HG03064 (cell line): ENCODE measurements at regions not wholly inside any gene's neighbourhood (a gene's known extent, or its start where the extent isn't known, plus 50 kb on each side); places are given as distances from the start of the nearest gene placed in this dataset.
"Not testable (repeated sequence)": the region's sequence is repeated elsewhere in the genome, so short reads cannot be mapped to it uniquely, and the experiment has no call there.

ENCODE experiments used
- ATAC-seq: cut with Tn5 transposase; IDR thresholded peaks from one replicate; pipeline ENCODE4 v1.9.1; 2021; ENCODE audit warnings: low read depth; ENCODE audit not compliant: unreplicated experiment

DNA sequence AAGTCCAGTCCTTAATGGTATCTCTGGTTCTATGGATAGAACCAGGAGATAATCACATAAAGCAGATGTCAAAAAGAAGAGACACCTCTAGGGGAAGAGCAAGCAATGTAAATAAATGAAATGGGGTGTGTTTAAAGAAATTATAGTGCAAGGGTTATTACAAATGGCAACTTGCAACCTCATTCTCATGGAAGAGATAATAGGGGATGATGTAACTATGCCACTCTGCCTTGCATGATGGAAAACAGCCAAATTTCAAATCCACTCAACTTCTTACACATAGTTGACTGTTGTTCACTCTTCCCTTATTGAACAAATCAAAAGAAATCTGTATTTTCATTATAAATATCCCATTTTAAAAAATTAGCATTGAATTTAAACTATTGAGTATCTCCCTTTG, 274.0 kb upstream of the TMPRSS15 start:
- no peak for ATAC-seq

DNA sequence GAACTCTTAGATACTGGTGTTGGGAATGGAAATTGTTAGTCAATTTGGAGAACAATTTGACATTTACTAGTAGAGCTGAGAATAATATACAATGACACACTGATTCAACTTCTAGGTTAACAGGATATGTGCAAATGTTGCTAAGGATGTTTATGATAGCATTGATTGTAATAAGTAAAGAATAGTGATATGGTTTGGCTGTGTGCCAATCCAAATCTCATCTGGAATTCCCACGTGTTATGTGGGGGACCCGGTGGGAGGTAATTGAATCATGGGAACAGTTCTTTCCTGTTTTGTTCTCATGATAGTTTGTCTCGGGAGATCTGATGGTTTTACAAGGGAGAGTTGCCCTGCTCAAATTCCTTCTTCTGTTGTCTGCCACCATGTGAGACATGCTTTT, 302.4 kb upstream of the TMPRSS15 start:
- ATAC-seq, result no peak

DNA sequence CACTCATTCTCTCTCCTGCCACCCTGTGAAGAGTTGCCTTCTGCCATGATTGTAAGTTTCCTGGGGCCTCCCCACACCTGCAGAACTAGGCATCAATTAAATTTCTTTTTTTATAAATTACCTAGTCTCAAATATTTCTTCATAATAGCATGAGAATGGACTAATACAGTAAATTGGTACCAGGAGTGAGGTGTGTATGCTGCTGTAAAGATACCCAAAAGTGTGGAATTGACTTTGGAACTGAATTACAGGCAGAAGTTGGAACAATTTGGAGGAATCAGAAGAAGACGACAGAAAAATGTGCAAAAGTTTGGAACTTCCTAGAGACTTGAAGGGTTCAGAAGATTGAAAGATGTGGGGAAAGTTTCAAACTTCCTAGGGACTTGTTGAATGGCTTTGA, 308.1 kb upstream of the TMPRSS15 start:
- ATAC-seq, result no peak

GRCh38 chr21:18715606-18716005, 312.0 kb upstream of the TMPRSS15 start:
- ATAC-seq, result no peak

- ATAC-seq, result no peak
These were observed 313.1 kb upstream of the TMPRSS15 start for GRCh38 chr21:18716578-18717138.

DNA sequence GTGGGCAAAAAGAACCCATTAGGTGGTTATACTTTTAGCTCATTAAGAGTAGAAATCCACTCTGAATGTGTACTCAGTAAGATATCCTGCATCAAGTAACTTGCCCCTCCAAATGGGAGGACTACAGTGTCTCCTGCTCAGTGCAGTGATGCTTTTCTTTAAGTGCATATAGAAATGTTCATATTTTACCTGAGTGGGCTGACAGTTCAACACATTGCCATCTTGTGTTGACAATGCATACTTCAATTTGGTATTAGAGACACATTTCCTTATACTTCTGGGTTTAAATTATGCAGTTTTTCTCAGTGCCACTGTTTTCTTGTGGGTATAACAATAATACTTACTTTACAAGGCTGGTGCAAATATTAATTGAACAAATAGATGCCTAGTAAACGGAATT, 318.6 kb upstream of the TMPRSS15 start:
- no peak for ATAC-seq

DNA sequence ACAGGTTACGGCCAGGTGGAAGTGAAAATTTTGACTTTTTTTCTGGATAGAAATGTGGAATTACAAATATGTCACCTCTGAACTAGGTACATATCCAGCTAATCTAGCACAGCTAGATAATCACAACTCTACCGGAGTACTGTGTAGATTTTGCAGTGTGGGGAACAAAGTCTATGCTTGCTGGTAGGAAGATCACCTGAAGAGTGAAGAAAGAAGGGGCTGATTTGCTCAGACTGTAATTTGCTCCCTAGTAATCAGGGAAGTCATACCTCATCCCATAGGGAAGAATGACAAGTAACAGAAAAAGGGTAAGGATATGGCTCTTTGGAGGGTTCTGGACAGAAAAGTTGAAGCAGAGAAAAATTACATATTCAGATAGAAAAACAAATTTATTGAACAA, 319.6 kb upstream of the TMPRSS15 start:
- no peak for ATAC-seq

GRCh38 chr21:18725653-18726052, 322.1 kb upstream of the TMPRSS15 start:
- no peak for ATAC-seq

GRCh38 chr21:18741954-18742353, 338.4 kb upstream of the TMPRSS15 start:
- no peak for ATAC-seq

- no peak for ATAC-seq
These were observed 339.9 kb upstream of the TMPRSS15 start for GRCh38 chr21:18743531-18743930.

DNA sequence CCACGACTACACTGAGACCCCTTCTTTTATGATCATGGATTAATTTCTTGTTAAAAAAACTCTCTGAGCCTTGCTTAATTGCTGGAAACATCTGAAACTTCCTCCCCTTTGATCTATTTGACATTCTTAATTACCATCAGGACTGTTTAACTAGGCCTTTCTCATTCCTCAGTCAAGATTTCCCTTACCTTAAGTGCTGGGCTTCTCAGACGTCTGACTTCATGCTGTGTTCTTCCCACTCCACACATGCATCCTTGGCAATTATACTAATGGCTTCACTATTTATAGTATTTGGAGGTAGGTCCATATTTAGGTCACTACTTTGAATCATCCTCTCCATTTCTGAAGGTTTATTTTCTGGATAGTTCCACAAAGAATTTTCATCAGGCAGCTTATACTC, 341.3 kb upstream of the TMPRSS15 start:
- no peak for ATAC-seq

DNA sequence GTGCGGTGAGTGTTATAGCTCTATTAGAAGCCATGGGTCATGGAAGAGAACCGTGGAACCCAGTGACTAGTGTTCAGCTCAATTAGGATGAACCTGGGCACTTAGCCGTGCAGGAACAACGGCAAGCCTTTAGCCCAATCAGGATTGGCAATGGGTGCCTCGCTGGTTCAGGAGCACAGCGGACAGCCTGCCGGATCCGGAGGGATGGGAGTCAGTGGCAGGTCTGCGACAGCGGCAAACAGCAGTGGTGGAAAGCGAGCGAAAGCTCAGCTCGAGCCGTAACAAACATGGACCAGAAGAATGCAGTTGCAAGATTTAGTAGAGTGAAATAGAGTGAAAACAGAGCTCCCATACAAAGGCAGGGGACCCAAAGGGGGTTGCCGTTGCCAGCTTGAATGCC, 349.3 kb upstream of the TMPRSS15 start:
- not testable (repeated sequence) for ATAC-seq

DNA sequence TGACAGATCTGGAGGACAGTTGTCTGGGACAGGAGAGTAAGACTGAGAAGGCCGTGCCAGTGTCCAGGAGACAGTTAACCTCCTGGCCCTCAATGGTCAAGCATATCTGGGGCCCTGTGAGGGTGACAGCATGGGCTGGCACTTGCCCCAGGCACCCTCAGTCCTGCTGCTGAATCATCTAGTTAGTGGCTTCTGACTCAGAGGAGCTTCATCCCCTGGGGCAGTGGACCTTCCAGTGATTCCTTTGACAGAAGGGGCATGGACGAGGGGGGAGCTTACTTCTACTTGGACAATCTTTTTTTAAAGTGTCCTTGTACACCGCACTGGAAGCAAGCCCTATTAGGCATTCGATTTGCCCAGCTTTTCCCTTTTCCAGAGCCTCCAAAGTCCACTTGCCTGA, 352.7 kb upstream of the TMPRSS15 start:
- not testable (repeated sequence) for ATAC-seq

GRCh38 chr21:18759267-18759666, 355.7 kb upstream of the TMPRSS15 start:
- ATAC-seq, result no peak

DNA sequence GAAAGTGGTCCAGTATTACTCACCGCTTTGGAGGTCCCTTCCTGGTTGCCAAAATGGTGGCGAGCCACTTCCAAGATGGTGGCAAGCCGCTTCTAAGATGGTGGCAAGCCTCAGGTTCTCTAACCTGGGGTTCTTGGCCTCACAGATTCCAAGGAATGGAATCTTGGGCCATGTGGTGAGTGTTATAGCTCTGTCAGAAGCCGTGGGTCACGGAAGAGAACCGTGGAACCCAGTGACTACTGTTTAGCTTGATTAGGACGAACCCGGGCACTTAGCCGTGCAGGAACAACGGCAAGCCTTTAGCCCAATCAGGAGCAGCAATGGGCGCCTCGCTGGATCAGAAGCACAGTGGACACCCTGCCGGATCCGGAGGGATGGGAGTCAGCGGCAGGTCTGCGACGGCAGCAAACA, 356.2 kb upstream of the TMPRSS15 start:
- ATAC-seq, result no peak

DNA sequence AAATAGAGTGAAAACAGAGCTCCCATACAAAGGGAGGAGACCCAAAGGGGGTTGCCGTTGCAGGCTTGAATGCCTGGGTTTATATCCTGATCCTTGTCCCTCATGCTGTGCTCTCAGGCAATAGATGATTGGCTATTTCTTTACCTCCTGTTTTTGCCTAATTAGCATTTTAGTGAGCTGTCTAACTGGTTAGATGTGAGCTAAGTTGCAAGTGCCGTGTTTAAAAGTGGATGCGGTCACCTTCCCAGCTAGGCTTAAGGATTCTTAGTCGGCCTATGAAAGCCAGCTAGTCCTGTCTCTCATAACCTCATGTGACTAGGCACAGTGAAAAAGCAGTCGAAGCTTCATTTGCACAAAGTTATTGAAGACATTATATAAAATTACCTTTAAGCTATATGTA, 356.7 kb upstream of the TMPRSS15 start:
- ATAC-seq, result no peak

GRCh38 chr21:18764720-18765119, 361.1 kb upstream of the TMPRSS15 start:
- no peak for ATAC-seq

- no peak for ATAC-seq
These were observed 366.0 kb upstream of the TMPRSS15 start for GRCh38 chr21:18769599-18769998.

DNA sequence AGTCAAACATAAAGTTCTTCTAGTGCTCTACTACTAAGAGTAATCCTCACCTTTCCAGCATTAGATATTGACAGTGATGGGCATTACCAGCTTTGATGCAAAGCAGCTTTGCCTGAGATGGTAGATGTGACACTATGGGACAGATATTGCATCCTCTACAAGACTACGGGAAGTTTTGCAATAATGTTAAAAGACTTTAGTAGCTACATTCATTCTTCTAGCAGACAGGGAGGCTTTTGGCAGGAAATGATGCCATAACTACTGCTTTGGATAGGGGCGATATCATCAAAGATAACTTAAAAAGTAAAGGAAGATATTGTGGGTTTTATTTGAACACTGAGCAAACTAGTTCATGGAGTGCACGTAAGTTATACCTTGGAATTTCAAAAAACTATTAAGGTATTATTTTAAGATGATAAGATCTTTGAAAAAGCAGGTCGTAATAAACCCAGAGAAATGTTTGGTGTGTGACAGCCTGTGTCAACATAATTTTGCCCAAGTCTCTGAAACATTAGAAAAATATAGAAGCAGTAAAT, 368.3 kb upstream of the TMPRSS15 start:
- ATAC-seq, result no peak

GRCh38 chr21:18772404-18772803, 368.8 kb upstream of the TMPRSS15 start:
- no peak for ATAC-seq

DNA sequence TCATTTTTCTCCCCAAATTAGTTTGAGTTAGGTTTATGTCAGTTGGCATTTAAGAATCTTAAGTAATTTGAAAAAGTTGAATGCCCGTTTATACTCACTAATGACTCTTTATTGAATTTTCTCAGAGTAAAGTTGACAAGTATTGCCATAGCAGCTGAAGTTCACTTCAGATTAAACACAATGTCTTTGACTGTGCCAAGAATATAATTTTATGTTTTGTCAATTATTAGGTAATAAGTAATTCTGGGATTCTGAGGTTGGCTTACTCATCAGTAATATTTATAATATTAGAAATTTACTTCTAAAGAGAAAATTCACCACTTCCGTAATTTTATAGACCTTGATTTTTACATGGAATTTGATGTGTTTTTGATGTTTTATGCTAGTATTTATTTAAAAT, 369.3 kb upstream of the TMPRSS15 start:
- ATAC-seq, result no peak

GRCh38 chr21:18776936-18777335, 373.4 kb upstream of the TMPRSS15 start:
- ATAC-seq, result no peak

- no peak for ATAC-seq
These were observed 379.1 kb upstream of the TMPRSS15 start for GRCh38 chr21:18782721-18783120.
